Spinal cord (tissue), 9 donors: ENCODE measurements at regions not wholly inside any gene's neighbourhood (a gene's known extent, or its start where the extent isn't known, plus 50 kb on each side); places are given as distances from the start of the nearest gene placed in this dataset.

Experiments
- DNase-seq, 6 donors: peaks; one replicate each; pipeline versions ENCODE4 v3.0.0 to v3.0.0-alpha.2; 2013 to 2015; ENCODE audit warnings: low spot score in 6 of 6, low read depth in 4 of 6
- H3K27ac ChIP-seq: one replicate; pipeline ENCODE4 v1.5.1; 2013; ENCODE audit warnings: low read depth, low read length, control low read depth
- H3K27me3 ChIP-seq: one replicate; pipeline ENCODE4 v1.6.1; 2013; ENCODE audit warnings: low read length; ENCODE audit not compliant: control insufficient read depth, insufficient read depth
- H3K36me3 ChIP-seq: one replicate; pipeline ENCODE4 v1.6.1; 2013; ENCODE audit warnings: low read length; ENCODE audit not compliant: control insufficient read depth, insufficient read depth
- H3K4me1 ChIP-seq: one replicate; pipeline ENCODE4 v1.6.1; 2013; ENCODE audit warnings: low read length; ENCODE audit not compliant: control insufficient read depth, insufficient read depth
- H3K4me3 ChIP-seq: one replicate; pipeline ENCODE4 v1.5.1; 2013; ENCODE audit warnings: low read depth, low read length, control low read depth
- H3K9me3 ChIP-seq: one replicate; pipeline ENCODE4 v1.6.1; 2013; ENCODE audit warnings: low read length; ENCODE audit not compliant: control insufficient read depth, insufficient read depth
- WGBS: methylation state at CpG from one replicate; pipeline ENCODE4 v1.1.5; 2013; ENCODE audit warnings: missing lambda C conversion rate; ENCODE audit not compliant: insufficient coverage; 5-methylcytosine and 5-hydroxymethylcytosine counted together
- donor health status: healthy.

GRCh38 chr9:117552811-117553210 lies 138.0 kb upstream of the ASTN2 start:
- no peak for DNase-seq
- 92% methylated on average over 2 of the region's 2 CpGs for WGBS
- H3K4me3 ChIP-seq: no peak overlapping the region
- H3K4me1 ChIP-seq: no peaks in the 10 kb centered on the region
- no peak overlapping the region for H3K27ac ChIP-seq
- H3K9me3 ChIP-seq: no peaks in the 10 kb centered on the region
- no peaks in the 10 kb centered on the region for H3K36me3 ChIP-seq
- H3K27me3 ChIP-seq: no peaks in the 10 kb centered on the region

- Histone ChIP-seq H3K9me3 (no peaks in the 10 kb centered on the region), H3K4me1 (no peaks in the 10 kb centered on the region), H3K4me3 (no peak overlapping the region), H3K36me3 (no peaks in the 10 kb centered on the region), H3K27ac (no peak overlapping the region), H3K27me3 (no peaks in the 10 kb centered on the region)
- 50% methylated on average over 2 of the region's 2 CpGs for WGBS
- DNase-seq: no peak
Measured at GRCh38 chr9:117551171-117551570, 136.3 kb upstream of the ASTN2 start.

- Histone ChIP-seq H3K4me1 (no peaks in the 10 kb centered on the region), H3K9me3 (no peaks in the 10 kb centered on the region), H3K36me3 (no peaks in the 10 kb centered on the region), H3K27me3 (no peaks in the 10 kb centered on the region), H3K4me3 (no peak overlapping the region), H3K27ac (no peak overlapping the region)
- WGBS: 50% methylated on average over 1 of the region's 3 CpGs
- no peak for DNase-seq
Measured at GRCh38 chr9:117549444-117549843, 134.6 kb upstream of the ASTN2 start.

GRCh38 chr9:117548556-117548955 lies 133.7 kb upstream of the ASTN2 start:
- DNase-seq: peak in 1 of 6 donors; percentile 20
- H3K36me3 ChIP-seq: no peaks in the 10 kb centered on the region
- no peaks in the 10 kb centered on the region for H3K27me3 ChIP-seq
- 60% methylated on average over 1 of the region's 2 CpGs for WGBS
- no peaks in the 10 kb centered on the region for H3K9me3 ChIP-seq
- no peaks in the 10 kb centered on the region for H3K4me1 ChIP-seq
- H3K4me3 ChIP-seq: no peak overlapping the region
- H3K27ac ChIP-seq: no peak overlapping the region

- no peak overlapping the region for H3K4me3 ChIP-seq
- WGBS: 100% methylated on average over 1 of the region's 3 CpGs
Measured at GRCh38 chr9:117547904-117548303, 133.0 kb upstream of the ASTN2 start.

GRCh38 chr9:117546894-117547678 lies 132.2 kb upstream of the ASTN2 start:
- Histone ChIP-seq H3K4me1 (no peaks in the 10 kb centered on the region), H3K4me3 (peak overlapping the region; percentile 4), H3K9me3 (no peaks in the 10 kb centered on the region), H3K27me3 (no peaks in the 10 kb centered on the region), H3K36me3 (no peaks in the 10 kb centered on the region), H3K27ac (no peak overlapping the region)
- 41% methylated on average over 12 of the region's 20 CpGs for WGBS
- peak in 2 of 6 donors; percentile 15 to 17 for DNase-seq

More at GRCh38 chr9:117547904-117548303, 133.0 kb upstream of the ASTN2 start:
- DNase-seq: no peak
- Histone ChIP-seq H3K27me3 (no peaks in the 10 kb centered on the region), H3K4me1 (no peaks in the 10 kb centered on the region), H3K9me3 (no peaks in the 10 kb centered on the region), H3K27ac (no peak overlapping the region), H3K36me3 (no peaks in the 10 kb centered on the region)

- no peaks in the 10 kb centered on the region for H3K27me3 ChIP-seq
- H3K4me1 ChIP-seq: no peaks in the 10 kb centered on the region
- no peak overlapping the region for H3K4me3 ChIP-seq
- DNase-seq: no peak
- H3K36me3 ChIP-seq: no peaks in the 10 kb centered on the region
- no CpG with 5 or more reads among the region's 1 CpG for WGBS
- no peak overlapping the region for H3K27ac ChIP-seq
- no peaks in the 10 kb centered on the region for H3K9me3 ChIP-seq
Measured at GRCh38 chr9:117545846-117546245, 131.0 kb upstream of the ASTN2 start.

- H3K4me3 ChIP-seq: no peak overlapping the region
- H3K9me3 ChIP-seq: no peaks in the 10 kb centered on the region
- WGBS: 100% methylated on average over 1 of the region's 2 CpGs
- H3K27ac ChIP-seq: no peak overlapping the region
- DNase-seq: no peak
- no peaks in the 10 kb centered on the region for H3K4me1 ChIP-seq
- H3K36me3 ChIP-seq: no peaks in the 10 kb centered on the region
- H3K27me3 ChIP-seq: no peaks in the 10 kb centered on the region
Measured at GRCh38 chr9:117543089-117543488, 128.2 kb upstream of the ASTN2 start.

GRCh38 chr9:117542021-117542420 lies 127.2 kb upstream of the ASTN2 start:
- DNase-seq: no peak
- Histone ChIP-seq H3K27me3 (no peaks in the 10 kb centered on the region), H3K4me3 (no peak overlapping the region), H3K4me1 (no peaks in the 10 kb centered on the region), H3K9me3 (no peaks in the 10 kb centered on the region), H3K36me3 (no peaks in the 10 kb centered on the region), H3K27ac (no peak overlapping the region)
- WGBS: no CpG with 5 or more reads among the region's 3 CpGs

GRCh38 chr9:117541181-117541580 lies 126.3 kb upstream of the ASTN2 start:
- Histone ChIP-seq H3K9me3 (no peaks in the 10 kb centered on the region), H3K4me3 (no peak overlapping the region), H3K27me3 (no peaks in the 10 kb centered on the region), H3K4me1 (no peaks in the 10 kb centered on the region), H3K36me3 (no peaks in the 10 kb centered on the region), H3K27ac (no peak overlapping the region)
- 80% methylated on average over 1 of the region's 8 CpGs for WGBS
- peak in 1 of 6 donors; percentile 58 for DNase-seq
